IMR-90 (cell line): ENCODE measurements at regions not wholly inside any gene's neighbourhood (a gene's known extent, or its start where the extent isn't known, plus 50 kb on each side); places are given as distances from the start of the nearest gene placed in this dataset.

Source experiments
- ATAC-seq: fragments of 200-7000 bp; cut with Tn5 transposase; 2 replicates; pipeline ENCODE4 v1.9.1; 2020; ENCODE audit warnings: low read depth, mild to moderate bottlenecking, moderate library complexity
- BruUV-seq: library from RNA; stranded (reverse); fragments of 400-500 nt; replicated peaks from 2 replicates; lab custom pipeline; 2021; lab: Mats Ljungman, UMichigan
- CTCF ChIA-PET: fragments of 300-600 bp; formaldehyde crosslinking; extraction: SDS; loops from one replicate; lab custom pipeline; 2021; ENCODE audit warnings: antibody characterized with exemption; lab: Yijun Ruan, JAX
- POLR2A ChIA-PET: fragments of 300-600 bp; sonication (Branson Sonifier 250); formaldehyde crosslinking; loops from one replicate; lab custom pipeline; 2022; ENCODE audit warnings: antibody characterized with exemption; ENCODE audit not compliant: unreplicated experiment; lab: Charles Lee
- DNase-seq: peaks from one replicate; pipeline ENCODE4 v3.0.0; 2013
- H2AFZ ChIP-seq: replicated peaks from 2 replicates; pipeline ENCODE3; 2013; ENCODE audit warnings: low read length, mild to moderate bottlenecking; ENCODE audit not compliant: poor library complexity
- H2AK5ac ChIP-seq: 2 replicates; pipeline ENCODE4 v1.6.1; 2013; ENCODE audit warnings: low read depth, low read length, inconsistent platforms
- H2AK9ac ChIP-seq: replicated peaks from 2 replicates; pipeline ENCODE3; 2013; ENCODE audit warnings: mild to moderate bottlenecking, low read depth, low read length, moderate library complexity; ENCODE audit not compliant: poor library complexity
- H2BK120ac ChIP-seq: 2 replicates; pipeline ENCODE4 v1.6.1; 2013; ENCODE audit warnings: low read depth, low read length, inconsistent platforms
- H2BK15ac ChIP-seq: 3 replicates; pipeline ENCODE4 v1.6.1; 2013; ENCODE audit warnings: low read depth, low read length, inconsistent platforms
- H2BK20ac ChIP-seq: 2 replicates; pipeline ENCODE4 v1.6.1; 2013; ENCODE audit warnings: low read depth, mild to moderate bottlenecking, inconsistent platforms, low read length, moderate library complexity
- H2BK5ac ChIP-seq: 2 replicates; pipeline ENCODE4 v1.6.1; 2013; ENCODE audit warnings: mild to moderate bottlenecking, low read depth, low read length, inconsistent platforms; ENCODE audit not compliant: poor library complexity, severe bottlenecking
- H3K14ac ChIP-seq: replicated peaks from 2 replicates; pipeline ENCODE4 v1.6.1; 2013; ENCODE audit warnings: low read depth, low read length, inconsistent platforms
- H3K18ac ChIP-seq: 2 replicates; pipeline ENCODE4 v1.6.1; 2013; ENCODE audit warnings: low read depth, low read length, control low read depth
- H3K23ac ChIP-seq: 2 replicates; pipeline ENCODE4 v1.6.1; 2013; ENCODE audit warnings: low read depth, low read length, inconsistent platforms
- H3K27ac ChIP-seq: 2 replicates; pipeline ENCODE4 v1.5.1; 2013; ENCODE audit warnings: mild to moderate bottlenecking, control low read depth, low read length; ENCODE audit not compliant: insufficient read depth
- H3K27me3 ChIP-seq: 2 replicates; pipeline ENCODE4 v1.6.1; 2013; ENCODE audit warnings: low read length; ENCODE audit not compliant: control insufficient read depth, insufficient read depth
- H3K36me3 ChIP-seq: 2 replicates; pipeline ENCODE4 v1.6.1; 2013; ENCODE audit warnings: low read length, mixed read lengths; ENCODE audit not compliant: control insufficient read depth, insufficient read depth
- H3K4ac ChIP-seq: 2 replicates; pipeline ENCODE4 v1.6.1; 2013; ENCODE audit warnings: low read depth, low read length, inconsistent platforms
- H3K4me1 ChIP-seq: 2 replicates; pipeline ENCODE4 v1.6.1; 2013; ENCODE audit warnings: low read length, mixed read lengths; ENCODE audit not compliant: control insufficient read depth, insufficient read depth
- H3K4me2 ChIP-seq: 2 replicates; pipeline ENCODE4 v1.6.1; 2013; ENCODE audit warnings: low read depth, mild to moderate bottlenecking, control low read depth, low read length, moderate library complexity
- H3K4me3 ChIP-seq: 2 replicates; pipeline ENCODE4 v1.5.1; 2013; ENCODE audit warnings: low read depth, mild to moderate bottlenecking, control low read depth, low read length, moderate library complexity; ENCODE audit not compliant: insufficient read depth
- H3K56ac ChIP-seq: 2 replicates; pipeline ENCODE4 v1.6.1; 2013; ENCODE audit warnings: low read length, inconsistent platforms; ENCODE audit not compliant: insufficient read depth; ENCODE audit errors: extremely low read depth
- H3K79me1 ChIP-seq, 2 experiments: 2 replicates each; pipeline ENCODE4 v1.6.1; 2013; ENCODE audit warnings: low read length in 2 of 2, inconsistent platforms in 1 of 2, low read depth in 1 of 2
- H3K9ac ChIP-seq: 2 replicates; pipeline ENCODE4 v1.6.1; 2013; ENCODE audit warnings: low read depth, low read length, control low read depth
- H3K9me1 ChIP-seq: 2 replicates; pipeline ENCODE4 v1.6.1; 2013; ENCODE audit warnings: low read length, inconsistent platforms; ENCODE audit not compliant: insufficient read depth
- H3K9me3 ChIP-seq: 2 replicates; pipeline ENCODE4 v1.6.1; 2013; ENCODE audit warnings: low read length; ENCODE audit not compliant: control insufficient read depth, insufficient read depth
- H4K20me1 ChIP-seq: 2 replicates; pipeline ENCODE4 v1.6.1; 2013; ENCODE audit warnings: low read length, inconsistent platforms; ENCODE audit not compliant: insufficient read depth
- H4K5ac ChIP-seq: 2 replicates; pipeline ENCODE4 v1.6.1; 2013; ENCODE audit warnings: mild to moderate bottlenecking, low read depth, low read length, control low read depth
- H4K8ac ChIP-seq, 2 experiments: 2 replicates each; pipeline ENCODE4 v1.6.1; 2013; ENCODE audit warnings: low read depth in 2 of 2, low read length in 2 of 2, control low read depth in 1 of 2, inconsistent platforms in 1 of 2
- H4K91ac ChIP-seq: 2 replicates; pipeline ENCODE4 v1.6.1; 2013; ENCODE audit warnings: low read depth, low read length, inconsistent platforms; ENCODE audit not compliant: insufficient read depth
- BHLHE40 ChIP-seq: fragments of 150-350 bp; IDR thresholded peaks from 2 replicates; pipeline ENCODE4 v1.6.1; 2016; ENCODE audit warnings: mild to moderate bottlenecking, low read depth, low read length
- CEBPB ChIP-seq: IDR thresholded peaks from 2 replicates; pipeline ENCODE4 v1.6.1; 2012; ENCODE audit warnings: low read depth, low read length, improper control_type of control experiment
- CHD1 ChIP-seq: IDR thresholded peaks from 2 replicates; pipeline ENCODE4 v1.6.1; 2012; ENCODE audit warnings: low read depth, low read length, improper control_type of control experiment
- CTCF ChIP-seq: conservative IDR thresholded peaks from 2 replicates; pipeline ENCODE4 v1.5.1; 2012; ENCODE audit warnings: mild to moderate bottlenecking, low read depth, low read length, improper control_type of control experiment
- ELK1 ChIP-seq: fragments of 150-350 bp; IDR thresholded peaks from 2 replicates; pipeline ENCODE4 v1.6.1; 2016; ENCODE audit warnings: low read depth, mild to moderate bottlenecking, low read length, moderate library complexity, borderline replicate concordance
- FOS ChIP-seq: fragments of 150-350 bp; IDR thresholded peaks from 2 replicates; pipeline ENCODE4 v1.6.1; 2016; ENCODE audit warnings: low read depth, low read length
- MAFK ChIP-seq: IDR thresholded peaks from 2 replicates; pipeline ENCODE4 v1.6.1; 2012; ENCODE audit warnings: low read depth, low read length, improper control_type of control experiment
- MAZ ChIP-seq: IDR thresholded peaks from 2 replicates; pipeline ENCODE4 v1.6.1; 2012; ENCODE audit warnings: low read depth, mild to moderate bottlenecking, low read length, improper control_type of control experiment, moderate library complexity, borderline replicate concordance
- MXI1 ChIP-seq: IDR thresholded peaks from 2 replicates; pipeline ENCODE4 v1.6.1; 2012; ENCODE audit warnings: low read depth, mild to moderate bottlenecking, low read length, moderate library complexity, borderline replicate concordance
- NFE2L2 ChIP-seq: fragments of 150-350 bp; IDR thresholded peaks from 2 replicates; pipeline ENCODE4 v1.6.1; 2016; ENCODE audit warnings: low read depth, mild to moderate bottlenecking, low read length
- POLR2A ChIP-seq: IDR thresholded peaks from 2 replicates; pipeline ENCODE4 v1.6.1; 2012; ENCODE audit warnings: mild to moderate bottlenecking, low read depth, low read length
- RAD21 ChIP-seq: IDR thresholded peaks from 2 replicates; pipeline ENCODE4 v1.6.1; 2012; ENCODE audit warnings: low read length, improper control_type of control experiment
- RCOR1 ChIP-seq: IDR thresholded peaks from 2 replicates; pipeline ENCODE4 v1.6.1; 2012; ENCODE audit warnings: mild to moderate bottlenecking, low read length, improper control_type of control experiment; ENCODE audit not compliant: insufficient replicate concordance
- RFX5 ChIP-seq: IDR thresholded peaks from 2 replicates; pipeline ENCODE4 v1.8.0; 2012; ENCODE audit warnings: low read depth, mild to moderate bottlenecking, low read length, moderate library complexity
- SMC3 ChIP-seq: fragments of 150-350 bp; IDR thresholded peaks from 2 replicates; pipeline ENCODE4 v1.6.1; 2016; ENCODE audit warnings: low read depth, mild to moderate bottlenecking, antibody characterized with exemption, low read length, moderate library complexity
- USF2 ChIP-seq: fragments of 150-350 bp; IDR thresholded peaks from 2 replicates; pipeline ENCODE4 v1.6.1; 2017; ENCODE audit warnings: mild to moderate bottlenecking, antibody characterized with exemption, low read length, low read depth
- WGBS, 2 experiments: methylation state at CpG; one replicate each; pipeline versions ENCODE4 v1.1.5 to v1.1.7; 2013; ENCODE audit warnings: missing lambda C conversion rate in 2 of 2; ENCODE audit not compliant: insufficient read length in 1 of 2; ENCODE audit errors: extremely low coverage in 2 of 2; 5-methylcytosine and 5-hydroxymethylcytosine counted together
- dilution Hi-C: fragments of 300-500 bp; cut with HindIII; formaldehyde crosslinking; loops from one replicate; pipeline ENCODE4 v1.14.3; 2018; ENCODE audit warnings: low sequenced_read_pairs; ENCODE audit not compliant: unreplicated experiment
- in situ Hi-C: fragments of 300-500 bp; cut with MboI; formaldehyde crosslinking; loops from 3 replicates; pipeline ENCODE4 v1.14.3; 2019; ENCODE audit warnings: low sequenced_read_pairs, inconsistent platforms, mixed read lengths
- intact Hi-C: fragments of 100-400 bp; cut with micrococcal nuclease; formaldehyde crosslinking; loops from 2 replicates; pipeline ENCODE4 v1.10.0; 2022

GRCh38 chr18:2459886-2460285 is 111.4 kb downstream of the METTL4 start:
- no peak overlapping the region for H4K91ac ChIP-seq
- no peak overlapping the region for H4K5ac ChIP-seq
- WGBS, 2 experiments: no CpG with 5 or more reads among the region's 2 CpGs
- no peak overlapping the region for H2BK15ac ChIP-seq
- no peak overlapping the region for H3K14ac ChIP-seq
- H3K56ac ChIP-seq: no peak overlapping the region
- H2BK120ac ChIP-seq: no peak overlapping the region
- no peak for ATAC-seq
- ChIA-PET POLR2A (no interaction called here), CTCF (no interaction called here)
- H2BK5ac ChIP-seq: no peak overlapping the region
- H3K9me3 ChIP-seq: no peaks in the 10 kb centered on the region
- H3K4me2 ChIP-seq: no peak overlapping the region
- peak; percentile 5 for DNase-seq
- H3K9me1 ChIP-seq: no peaks in the 10 kb centered on the region
- BruUV-seq: no TSS peak
- no peak overlapping the region for H4K8ac ChIP-seq
- no peaks in the 10 kb centered on the region for H3K27me3 ChIP-seq
- H2BK20ac ChIP-seq: no peak overlapping the region
- no peak overlapping the region for H3K4me3 ChIP-seq
- no peaks in the 10 kb centered on the region for H3K79me1 ChIP-seq
- dilution Hi-C loops: no loop called here
- H3K4ac ChIP-seq: no peak overlapping the region
- H2AFZ ChIP-seq: no peak overlapping the region
- in situ Hi-C loops: no loop called here
- no peaks in the 10 kb centered on the region for H3K36me3 ChIP-seq
- no peak overlapping the region for H3K27ac ChIP-seq
- TF ChIP-seq CHD1 (no peak), RFX5 (no peak), ELK1 (no peak), CTCF (no peak), FOS (no peak), MAFK (no peak), MXI1 (no peak), USF2 (no peak), BHLHE40 (no peak), NFE2L2 (no peak), MAZ (no peak), RAD21 (no peak), POLR2A (no peak), CEBPB (no peak), RCOR1 (no peak), SMC3 (no peak)
- H4K20me1 ChIP-seq: no peaks in the 10 kb centered on the region
- H2AK9ac ChIP-seq: no peak overlapping the region
- no peak overlapping the region for H3K23ac ChIP-seq
- intact Hi-C loops: no loop called here
- no peak overlapping the region for H2AK5ac ChIP-seq
- no peaks in the 10 kb centered on the region for H3K4me1 ChIP-seq
- no peak overlapping the region for H3K9ac ChIP-seq
- no peak overlapping the region for H3K18ac ChIP-seq
